ENCODE measurements at regions not wholly inside any gene's neighbourhood (a gene's known extent, or its start where the extent isn't known, plus 50 kb on each side); places are given as distances from the start of the nearest gene placed in this dataset.

DNA sequence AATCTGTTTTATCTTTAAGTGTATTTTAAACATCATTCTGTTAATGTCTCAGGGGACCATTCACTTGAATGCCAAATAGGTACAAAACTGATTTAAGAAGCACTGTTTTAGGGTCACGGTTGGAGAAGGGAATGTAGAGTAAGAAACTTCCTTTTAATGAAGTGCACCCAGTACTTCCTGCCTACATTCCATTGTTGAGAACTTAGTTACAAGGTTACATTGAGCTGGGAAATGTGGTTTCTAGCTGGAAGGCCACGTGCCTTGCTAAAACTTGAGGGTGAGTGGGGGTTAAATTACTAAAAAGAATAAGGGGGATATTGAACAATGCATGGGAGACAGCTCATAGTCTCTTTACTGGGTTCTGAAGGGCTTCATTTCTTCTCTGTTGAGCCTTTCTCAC lies 78.3 kb upstream of the TBC1D5 start:
- TF ChIP-seq CTCF (IDR thresholded peaks at IDR 0.05) (no peak), EP300 (IDR thresholded peaks at IDR 0.05) (no peak), POLR2A (IDR thresholded peaks at IDR 0.05) (no peak), POLR2AphosphoS5 (IDR thresholded peaks at IDR 0.05) (no peak)

Data from suprapubic skin (tissue), 4 donors.